Stimulated activated CD8-positive, alpha-beta memory T cell treated with anti-CD3 and anti-CD28 coated beads, Interleukin-4, amount 100 ng/mL, for 24 hours (primary cell): ENCODE measurements at regions not wholly inside any gene's neighbourhood (a gene's known extent, or its start where the extent isn't known, plus 50 kb on each side); places are given as distances from the start of the nearest gene placed in this dataset.

ENCODE experiments used
- DNase-seq: peaks from one replicate; pipeline ENCODE4 v3.0.0-alpha.2; 2020; ENCODE audit warnings: low read depth

DNA sequence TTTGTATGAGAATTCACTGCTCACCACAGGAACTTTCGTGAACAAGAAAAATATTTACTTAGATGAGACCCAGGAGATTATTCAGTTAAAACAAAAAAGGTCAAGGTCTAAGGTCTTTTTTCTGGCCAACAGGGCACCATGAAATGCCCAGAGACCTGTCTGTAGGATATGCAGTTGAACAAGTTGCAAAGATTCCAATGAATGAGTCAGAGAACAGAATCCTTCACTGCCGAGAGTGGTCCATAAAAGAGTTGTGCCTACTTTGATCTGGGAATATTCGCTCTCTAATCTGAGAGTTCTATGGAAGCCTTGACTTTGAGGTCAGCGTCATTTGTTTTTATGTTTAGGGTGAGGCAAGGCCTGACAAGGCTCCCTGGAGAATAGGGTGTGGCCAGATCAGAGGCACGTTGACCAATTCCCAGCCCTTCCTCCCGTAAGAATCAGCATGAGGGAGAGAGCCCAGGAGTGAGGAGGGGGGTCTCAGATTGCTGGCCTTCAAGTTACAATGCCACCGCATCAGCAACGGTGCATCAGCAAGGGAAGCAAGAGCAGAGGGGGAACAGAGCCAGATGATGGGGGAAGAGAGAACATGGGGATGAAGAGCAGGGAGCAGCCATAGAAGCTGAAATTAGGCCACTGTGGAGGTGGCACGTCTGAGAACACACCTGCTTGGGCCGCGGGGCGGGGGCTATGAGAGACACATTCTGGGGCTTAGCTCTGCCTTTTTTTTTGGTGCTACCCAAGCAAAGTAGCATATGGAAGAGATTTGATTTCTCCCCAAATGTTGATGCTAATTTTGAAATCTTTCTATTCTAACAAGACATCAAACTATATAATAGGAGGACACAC lies 206.4 kb upstream of the RAB4A start:
- no peak for DNase-seq

GRCh38 chr1:229065613-229066012 lies 205.3 kb upstream of the RAB4A start:
- DNase-seq = no peak

- no peak for DNase-seq
Measured at GRCh38 chr1:229066591-229066990, 204.3 kb upstream of the RAB4A start.

DNA sequence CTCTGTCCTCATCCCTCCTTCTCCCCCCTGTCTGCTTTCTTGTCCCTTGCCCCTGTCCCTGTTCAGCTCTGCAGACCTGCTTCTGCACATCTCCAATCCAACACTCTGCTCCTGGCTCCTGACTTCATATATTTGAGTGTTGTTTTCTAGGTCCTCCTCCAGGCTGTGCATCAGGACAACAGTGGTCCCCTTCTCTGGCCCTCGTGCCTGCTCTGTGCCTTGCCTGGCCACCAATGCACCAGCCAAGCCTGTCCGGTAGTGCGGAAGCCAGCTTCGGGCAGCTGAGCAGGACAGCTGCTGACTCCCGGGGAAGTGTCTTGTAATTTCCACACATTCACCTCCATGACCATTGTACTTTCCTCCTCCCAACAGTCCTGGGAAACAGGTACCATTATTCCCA lies 203.4 kb upstream of the RAB4A start:
- no peak for DNase-seq

- no peak for DNase-seq
Measured at GRCh38 chr1:229068270-229068987, 202.5 kb upstream of the RAB4A start.

- no peak for DNase-seq
Measured at GRCh38 chr1:229069176-229069575, 201.7 kb upstream of the RAB4A start.

GRCh38 chr1:229070168-229070567 lies 200.7 kb upstream of the RAB4A start:
- no peak for DNase-seq

DNA sequence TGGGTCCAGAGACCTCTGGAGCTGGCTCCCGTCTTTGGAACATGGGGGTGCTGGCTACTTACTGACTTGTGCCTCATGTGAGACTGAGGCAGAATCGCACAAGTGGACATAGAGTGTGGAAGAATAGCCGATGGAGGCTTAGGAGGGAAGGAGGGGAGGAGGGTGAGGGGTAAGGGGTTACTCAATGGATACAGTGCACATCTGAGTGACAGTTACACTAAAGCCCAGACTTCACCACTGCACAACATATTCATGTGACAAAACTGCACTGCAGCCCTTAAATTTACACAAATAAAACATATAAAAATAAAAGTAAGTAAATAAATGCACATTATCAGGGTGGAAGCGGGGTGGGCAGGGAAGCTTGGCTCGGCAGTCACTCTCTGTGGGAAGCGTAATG lies 197.7 kb upstream of the RAB4A start:
- DNase-seq = no peak

- DNase-seq = no peak
Measured at GRCh38 chr1:229075217-229075616, 195.7 kb upstream of the RAB4A start.

- no peak for DNase-seq
Measured at GRCh38 chr1:229075716-229076115, 195.2 kb upstream of the RAB4A start.

DNA sequence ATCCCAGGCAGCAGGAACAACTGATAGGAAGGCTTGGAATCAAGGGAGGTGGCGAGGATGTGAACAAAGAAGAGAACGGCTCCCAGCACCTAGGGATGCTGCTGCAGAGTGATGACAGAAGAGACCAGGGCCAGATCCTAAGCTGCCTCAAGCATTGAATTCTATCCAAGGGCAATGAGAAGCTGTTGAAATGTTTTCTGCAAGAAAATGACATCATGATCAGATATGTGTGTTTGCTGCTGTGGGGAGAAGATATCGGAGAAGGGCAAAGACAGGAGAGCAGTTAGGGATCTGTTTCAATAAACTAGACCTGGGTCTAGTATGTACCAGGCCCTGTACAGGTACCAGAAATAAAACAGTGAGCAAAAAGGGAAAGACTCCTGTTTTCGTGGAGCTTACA lies 194.7 kb upstream of the RAB4A start:
- no peak for DNase-seq

- no peak for DNase-seq
Measured at GRCh38 chr1:229079016-229079595, 191.8 kb upstream of the RAB4A start.

GRCh38 chr1:229080361-229080760 lies 190.6 kb upstream of the RAB4A start:
- DNase-seq = no peak

- DNase-seq = no peak
Measured at GRCh38 chr1:229085291-229085690, 185.6 kb upstream of the RAB4A start.

DNA sequence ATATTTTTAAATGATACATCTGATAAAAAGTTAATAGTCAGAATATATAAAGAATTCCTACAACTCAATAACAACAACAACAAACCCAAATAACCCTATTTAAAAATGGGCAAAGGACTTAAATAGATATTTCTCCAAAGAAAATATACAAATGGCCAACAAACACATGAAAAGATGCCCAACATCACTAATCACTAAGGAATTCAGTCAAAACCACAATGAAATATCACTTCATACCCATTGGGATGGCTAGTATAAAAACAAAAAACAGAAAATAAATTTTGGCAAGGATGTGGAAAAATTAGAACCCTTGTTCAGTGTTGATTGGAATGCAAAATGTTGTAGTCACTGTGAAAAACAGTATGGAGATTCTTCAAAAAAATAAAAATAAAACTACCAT lies 184.8 kb upstream of the RAB4A start:
- no peak for DNase-seq

DNA sequence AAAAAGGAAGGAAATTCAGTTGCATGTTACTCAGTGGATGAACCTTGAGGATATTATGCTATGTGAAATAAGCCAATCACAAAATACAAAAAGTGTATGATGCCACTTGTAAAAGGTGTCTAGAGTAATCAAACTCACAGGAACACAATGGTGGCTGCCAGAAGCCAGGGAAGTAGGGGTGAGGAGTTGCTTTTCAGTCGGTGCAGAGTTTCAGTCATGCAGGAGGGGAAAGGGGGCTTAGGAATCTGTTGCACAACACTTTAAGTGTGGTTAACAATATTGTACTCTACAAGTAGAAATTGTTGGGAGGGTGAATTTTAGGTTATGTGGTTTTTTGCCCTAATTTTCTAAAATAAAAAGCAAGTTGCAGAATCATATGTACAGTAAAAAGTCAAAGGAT lies 184.2 kb upstream of the RAB4A start:
- no peak for DNase-seq

GRCh38 chr1:229087339-229087738 lies 183.6 kb upstream of the RAB4A start:
- DNase-seq = no peak

GRCh38 chr1:229087906-229088305 lies 183.0 kb upstream of the RAB4A start:
- DNase-seq = no peak

DNA sequence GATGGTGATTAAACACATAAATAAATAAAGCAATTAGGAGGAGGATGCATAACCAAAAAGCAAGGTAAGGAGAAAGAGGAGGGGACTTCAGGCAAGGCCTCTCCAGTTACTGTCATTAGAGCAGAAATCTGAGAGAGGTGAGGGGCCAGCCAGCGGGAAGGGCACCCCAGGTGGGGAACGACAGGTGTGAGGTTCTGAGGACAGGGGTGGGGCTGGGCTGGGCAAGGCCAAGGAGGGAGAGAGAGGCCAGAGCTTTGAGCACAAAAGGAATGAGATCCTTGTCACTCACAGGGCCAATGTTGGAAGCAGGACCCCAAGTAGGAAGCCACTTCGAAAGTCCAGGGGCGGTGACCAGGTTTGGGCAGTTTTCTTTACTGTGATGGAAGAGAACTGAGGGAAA lies 182.2 kb upstream of the RAB4A start:
- no peak for DNase-seq

DNA sequence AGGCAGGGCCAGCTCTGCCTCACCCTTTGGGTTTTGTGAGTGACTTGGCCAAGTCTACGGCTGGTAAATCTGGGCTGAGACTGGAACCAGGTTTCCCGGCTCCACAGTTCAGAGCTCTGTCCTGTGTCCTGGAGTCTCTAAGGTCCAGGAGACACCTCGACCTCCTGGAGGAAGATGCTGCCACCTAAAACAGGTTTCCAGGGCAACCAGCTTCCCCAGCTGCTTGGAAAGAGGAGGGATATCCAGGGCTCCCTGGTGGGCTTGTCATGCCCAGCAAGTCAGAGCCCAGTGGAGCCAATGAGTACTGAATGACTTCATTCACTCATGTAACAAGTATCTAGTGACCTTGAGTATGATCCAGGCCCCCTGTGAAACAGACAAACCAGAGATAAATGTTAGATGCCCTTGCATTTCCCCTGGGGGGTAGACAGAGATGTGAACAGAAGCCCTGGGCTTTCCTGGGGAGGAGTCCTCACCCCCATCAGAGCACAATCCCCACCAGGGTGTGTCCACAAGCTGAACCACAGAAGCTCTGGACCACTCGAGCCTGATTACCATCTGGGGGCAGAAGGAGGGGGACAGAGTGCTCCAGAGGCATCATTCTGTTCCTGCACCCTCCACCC lies 181.2 kb upstream of the RAB4A start:
- no peak for DNase-seq

DNA sequence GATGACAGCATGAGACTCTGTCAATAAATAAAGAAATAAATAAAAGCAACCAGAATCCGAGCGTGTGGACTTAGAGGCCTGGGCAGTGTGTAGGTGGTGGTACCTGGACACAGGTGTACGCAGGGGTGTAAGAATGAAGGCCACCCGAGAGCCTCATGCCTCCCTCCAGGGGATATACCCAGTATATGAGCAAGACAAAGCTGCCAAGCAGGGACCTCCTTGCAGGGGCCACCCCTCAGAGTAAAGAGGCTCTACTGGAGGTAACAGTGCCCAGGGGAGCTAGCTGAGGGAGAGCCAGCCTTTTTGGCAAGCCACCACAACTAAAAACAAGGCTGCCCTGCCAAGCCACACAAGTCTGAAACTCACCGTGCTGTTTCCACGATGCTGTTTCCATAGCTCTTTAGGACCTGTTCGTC lies 179.2 kb upstream of the RAB4A start:
- DNase-seq = no peak

- no peak for DNase-seq
Measured at GRCh38 chr1:229092377-229093237, 178.3 kb upstream of the RAB4A start.
